ENCODE measurements at regions not wholly inside any gene's neighbourhood (a gene's known extent, or its start where the extent isn't known, plus 50 kb on each side); places are given as distances from the start of the nearest gene placed in this dataset.

DNA sequence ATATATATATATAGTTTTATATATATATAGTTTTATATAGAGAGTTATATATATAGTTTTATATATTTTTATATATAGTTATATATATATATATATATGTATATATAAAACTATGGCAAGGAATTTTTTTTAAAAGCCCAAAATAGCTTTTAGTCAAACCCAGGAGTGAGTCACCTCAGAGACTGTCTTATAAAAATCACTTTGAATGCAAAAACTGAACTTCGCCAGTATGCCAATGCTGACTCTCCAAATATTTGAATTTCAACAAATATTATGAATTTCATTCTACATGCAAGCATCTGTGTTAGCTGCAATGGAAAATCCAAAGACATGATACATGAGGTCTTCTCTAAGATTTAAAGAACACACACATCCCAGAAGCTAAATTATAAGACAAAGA is 132.8 kb upstream of the NR2F2 start:
- TF ChIP-seq, protein P1, sequence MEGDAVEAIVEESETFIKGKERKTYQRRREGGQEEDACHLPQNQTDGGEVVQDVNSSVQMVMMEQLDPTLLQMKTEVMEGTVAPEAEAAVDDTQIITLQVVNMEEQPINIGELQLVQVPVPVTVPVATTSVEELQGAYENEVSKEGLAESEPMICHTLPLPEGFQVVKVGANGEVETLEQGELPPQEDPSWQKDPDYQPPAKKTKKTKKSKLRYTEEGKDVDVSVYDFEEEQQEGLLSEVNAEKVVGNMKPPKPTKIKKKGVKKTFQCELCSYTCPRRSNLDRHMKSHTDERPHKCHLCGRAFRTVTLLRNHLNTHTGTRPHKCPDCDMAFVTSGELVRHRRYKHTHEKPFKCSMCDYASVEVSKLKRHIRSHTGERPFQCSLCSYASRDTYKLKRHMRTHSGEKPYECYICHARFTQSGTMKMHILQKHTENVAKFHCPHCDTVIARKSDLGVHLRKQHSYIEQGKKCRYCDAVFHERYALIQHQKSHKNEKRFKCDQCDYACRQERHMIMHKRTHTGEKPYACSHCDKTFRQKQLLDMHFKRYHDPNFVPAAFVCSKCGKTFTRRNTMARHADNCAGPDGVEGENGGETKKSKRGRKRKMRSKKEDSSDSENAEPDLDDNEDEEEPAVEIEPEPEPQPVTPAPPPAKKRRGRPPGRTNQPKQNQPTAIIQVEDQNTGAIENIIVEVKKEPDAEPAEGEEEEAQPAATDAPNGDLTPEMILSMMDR (IDR thresholded peaks at IDR 0.05): no peak
- no peak for TF ChIP-seq ZFX (IDR thresholded peaks at IDR 0.05; ENCODE audit: borderline replicate concordance)

Data from 22Rv1 (cell line).